SU-DHL-6 (cell line): ENCODE measurements at regions not wholly inside any gene's neighbourhood (a gene's known extent, or its start where the extent isn't known, plus 50 kb on each side); places are given as distances from the start of the nearest gene placed in this dataset.

Experiments
- EZH2phosphoT487 ChIP-seq: fragments of 200-600 bp; sonication (generic), shearing (Covaris generic); conservative IDR thresholded peaks from 2 replicates; pipeline ENCODE4 v1.6.1; 2018; ENCODE audit warnings: mild to moderate bottlenecking, antibody characterized with exemption, low read length, moderate library complexity, mixed read lengths
- TF ChIP-seq, protein P1 (sequence below): fragments of 200-600 bp; sonication (generic); IDR thresholded peaks from one replicate; pipeline ENCODE4 v1.5.1; 2017; ENCODE audit warnings: antibody characterized with exemption, mild to moderate bottlenecking, low read length, moderate library complexity; ENCODE audit not compliant: insufficient read depth, poor library complexity, severe bottlenecking

DNA sequence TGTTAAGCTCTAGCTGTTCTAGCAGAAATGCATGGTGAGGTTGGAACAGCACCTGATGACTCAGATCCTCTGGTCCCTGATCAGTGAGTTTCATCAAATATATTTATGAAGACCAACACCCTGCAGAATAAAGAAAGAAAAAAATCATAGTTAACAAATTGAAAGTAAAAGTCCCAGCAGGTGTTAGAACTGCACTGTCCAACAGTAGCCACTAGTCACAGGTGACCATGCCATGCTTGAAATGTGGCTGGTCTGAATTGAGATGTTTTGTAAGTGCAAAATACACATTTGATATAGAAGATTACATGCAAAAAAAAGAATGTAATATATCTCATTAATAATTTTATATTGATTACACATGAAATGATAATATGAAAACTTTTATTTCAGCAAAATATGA lies 1010.7 kb upstream of the ZEB2 start:
- TF ChIP-seq, protein P1, sequence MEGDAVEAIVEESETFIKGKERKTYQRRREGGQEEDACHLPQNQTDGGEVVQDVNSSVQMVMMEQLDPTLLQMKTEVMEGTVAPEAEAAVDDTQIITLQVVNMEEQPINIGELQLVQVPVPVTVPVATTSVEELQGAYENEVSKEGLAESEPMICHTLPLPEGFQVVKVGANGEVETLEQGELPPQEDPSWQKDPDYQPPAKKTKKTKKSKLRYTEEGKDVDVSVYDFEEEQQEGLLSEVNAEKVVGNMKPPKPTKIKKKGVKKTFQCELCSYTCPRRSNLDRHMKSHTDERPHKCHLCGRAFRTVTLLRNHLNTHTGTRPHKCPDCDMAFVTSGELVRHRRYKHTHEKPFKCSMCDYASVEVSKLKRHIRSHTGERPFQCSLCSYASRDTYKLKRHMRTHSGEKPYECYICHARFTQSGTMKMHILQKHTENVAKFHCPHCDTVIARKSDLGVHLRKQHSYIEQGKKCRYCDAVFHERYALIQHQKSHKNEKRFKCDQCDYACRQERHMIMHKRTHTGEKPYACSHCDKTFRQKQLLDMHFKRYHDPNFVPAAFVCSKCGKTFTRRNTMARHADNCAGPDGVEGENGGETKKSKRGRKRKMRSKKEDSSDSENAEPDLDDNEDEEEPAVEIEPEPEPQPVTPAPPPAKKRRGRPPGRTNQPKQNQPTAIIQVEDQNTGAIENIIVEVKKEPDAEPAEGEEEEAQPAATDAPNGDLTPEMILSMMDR, result no peak
- TF ChIP-seq EZH2phosphoT487, result no peak
